Stimulated activated CD4-positive, alpha-beta T cell treated with anti-CD3 and anti-CD28 coated beads, TNF-alpha, amount 100 ng/mL, for 48 hours (primary cell): ENCODE measurements at regions not wholly inside any gene's neighbourhood (a gene's known extent, or its start where the extent isn't known, plus 50 kb on each side); places are given as distances from the start of the nearest gene placed in this dataset.

ENCODE experiments used
- DNase-seq, 3 donors: peaks; one replicate each; pipeline ENCODE4 v3.0.0-alpha.2; 2020; ENCODE audit warnings: low read depth in 3 of 3

DNA sequence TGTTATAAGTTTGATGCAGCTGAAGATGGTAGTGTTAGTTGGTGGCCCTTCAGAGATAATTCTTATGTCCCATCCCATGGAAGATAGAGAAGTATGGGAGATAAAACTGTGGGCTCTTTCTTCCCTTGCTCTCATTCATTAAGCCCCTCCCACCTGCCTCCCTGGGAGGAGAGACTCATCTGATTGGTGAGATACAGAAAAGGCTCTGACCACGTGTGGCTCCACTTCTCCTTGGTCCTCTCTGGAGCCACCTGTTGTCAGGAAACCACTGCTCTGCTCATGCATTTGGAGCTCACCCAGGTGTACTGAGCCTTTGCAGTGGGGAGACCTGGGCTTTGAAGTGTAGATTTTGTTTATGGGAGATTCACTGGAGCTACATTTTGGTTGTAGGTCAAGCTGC is 293.2 kb upstream of the RASGRP1 start:
- no peak for DNase-seq

DNA sequence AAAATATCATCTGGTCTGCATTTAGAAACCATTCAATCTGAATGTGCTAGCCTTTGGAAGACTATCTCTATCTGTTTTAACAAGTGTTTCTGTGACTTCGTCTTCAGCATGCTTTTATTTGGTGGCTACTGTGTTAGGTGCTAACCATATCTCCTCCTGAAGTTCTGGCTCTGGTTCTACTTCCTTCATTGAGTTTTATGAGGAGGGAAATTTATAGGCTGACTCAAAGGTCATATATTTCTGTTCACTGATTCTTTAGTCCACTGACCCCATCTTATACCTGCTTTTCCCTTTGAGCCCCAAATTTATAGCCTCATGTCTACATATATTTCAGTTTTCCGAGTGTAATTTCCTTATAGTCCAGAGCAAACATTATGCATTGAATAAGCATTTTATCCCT is 295.0 kb upstream of the RASGRP1 start:
- DNase-seq = no peak

DNA sequence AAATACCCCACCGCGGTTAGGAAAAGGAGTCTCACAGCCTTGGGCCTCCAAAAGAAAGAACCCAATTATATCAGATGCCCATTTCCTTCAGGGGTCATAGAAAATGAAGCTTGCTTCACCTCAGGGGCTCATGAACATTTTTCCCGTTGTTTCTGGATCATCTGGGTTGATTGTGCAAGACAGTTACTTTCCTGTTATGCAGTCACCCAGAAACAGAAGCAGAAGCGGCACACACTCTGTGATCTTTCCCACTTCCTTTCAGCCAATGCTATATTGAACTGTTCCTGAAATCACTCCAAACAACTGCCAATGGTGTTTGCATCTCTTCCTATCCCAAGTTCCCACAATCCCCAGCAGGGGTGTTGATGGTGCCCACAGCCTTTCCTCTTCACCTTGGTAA is 295.6 kb upstream of the RASGRP1 start:
- no peak for DNase-seq

DNA sequence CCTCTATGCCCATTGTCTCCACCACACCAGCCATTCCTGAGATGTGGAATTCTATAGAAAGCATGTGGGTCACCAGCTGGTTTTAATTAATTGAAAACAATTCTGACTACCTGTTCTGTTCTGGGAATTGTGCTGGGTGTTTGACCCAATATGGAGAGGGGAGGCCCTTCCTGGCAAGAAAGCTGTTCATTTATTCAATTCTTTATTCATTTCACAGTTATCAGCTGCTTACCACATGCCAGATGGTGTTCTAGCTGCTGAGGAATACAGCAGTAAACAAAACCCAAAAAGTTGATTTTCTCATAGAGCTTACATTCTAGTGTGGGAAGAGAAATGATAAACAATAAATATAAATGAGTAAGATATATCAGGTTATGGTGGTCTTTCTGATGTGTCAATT is 296.1 kb upstream of the RASGRP1 start:
- no peak for DNase-seq

DNA sequence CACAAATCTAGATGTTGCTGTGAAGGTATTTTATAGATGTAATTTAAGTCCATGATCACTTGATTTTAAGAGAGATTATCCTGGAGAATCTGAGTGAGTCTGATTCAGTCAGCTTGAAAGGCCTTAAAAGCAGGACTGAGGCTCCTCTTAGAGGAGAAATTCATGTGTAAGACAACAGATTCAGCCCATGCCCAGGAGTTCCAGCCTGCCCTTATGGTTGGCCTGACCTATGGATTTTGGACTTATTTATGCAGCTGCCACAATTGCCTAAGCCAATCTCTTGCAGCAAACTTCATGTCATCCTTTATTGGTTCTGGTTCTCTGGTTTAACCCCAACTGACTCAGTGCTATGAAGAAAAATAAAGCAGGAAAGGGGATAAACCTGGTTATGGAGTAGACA is 296.5 kb upstream of the RASGRP1 start:
- no peak for DNase-seq

DNA sequence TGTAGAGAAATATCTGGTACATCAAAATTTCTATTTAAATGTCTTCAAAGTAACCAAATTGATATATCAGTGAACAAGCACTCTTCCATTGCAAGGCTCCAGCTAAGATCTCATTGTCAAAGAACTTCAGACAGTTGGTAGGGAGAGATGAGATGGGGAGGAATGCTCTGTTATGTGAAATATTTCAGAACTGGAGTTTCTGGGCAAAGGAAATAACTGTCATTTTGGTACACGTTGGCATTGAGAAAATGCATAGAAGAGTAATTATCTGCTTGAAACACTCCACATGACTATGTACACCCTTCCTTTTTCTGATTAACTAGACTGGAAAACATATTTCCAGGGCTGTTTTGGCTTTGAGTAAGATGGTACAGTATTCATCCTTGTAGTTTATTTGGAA is 297.5 kb upstream of the RASGRP1 start:
- DNase-seq = no peak

DNA sequence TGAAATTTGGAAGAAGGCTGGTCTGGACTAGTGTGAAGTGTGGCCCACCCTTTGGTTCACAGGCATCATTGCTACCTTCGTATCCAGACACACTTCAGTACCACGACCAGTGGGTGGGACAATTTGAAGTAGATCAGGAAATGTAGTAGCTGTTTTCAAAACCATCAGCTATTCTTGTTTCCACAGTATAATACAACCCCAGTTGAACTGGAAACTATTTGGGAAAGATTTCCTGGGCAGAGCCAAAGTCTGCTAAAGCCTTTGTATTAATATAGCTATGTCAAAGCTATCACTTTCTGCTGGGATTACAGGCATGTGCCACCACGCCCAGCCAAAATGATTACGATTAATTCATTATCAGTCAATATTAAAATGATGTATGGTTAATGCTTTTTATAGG is 298.8 kb upstream of the RASGRP1 start:
- DNase-seq = no peak

DNA sequence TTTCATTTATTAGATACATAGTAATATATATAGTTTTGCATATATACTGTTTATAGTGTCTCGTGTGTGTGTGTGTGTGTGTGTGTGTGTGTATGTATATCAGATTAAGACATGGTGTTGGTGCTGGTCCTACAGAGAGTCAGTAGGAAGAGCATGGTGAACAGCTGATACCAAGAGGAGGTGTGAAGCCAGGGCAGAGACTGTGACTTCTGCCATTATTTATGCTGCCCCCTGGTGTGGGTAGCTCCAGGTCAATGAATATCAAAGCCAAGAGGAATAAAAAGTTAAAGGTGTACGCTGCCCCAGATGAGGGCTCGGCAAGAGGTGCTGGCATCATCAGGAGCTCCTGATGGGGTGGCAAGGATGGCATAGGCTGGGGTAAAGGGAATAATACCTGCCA is 299.5 kb upstream of the RASGRP1 start:
- no peak for DNase-seq

DNA sequence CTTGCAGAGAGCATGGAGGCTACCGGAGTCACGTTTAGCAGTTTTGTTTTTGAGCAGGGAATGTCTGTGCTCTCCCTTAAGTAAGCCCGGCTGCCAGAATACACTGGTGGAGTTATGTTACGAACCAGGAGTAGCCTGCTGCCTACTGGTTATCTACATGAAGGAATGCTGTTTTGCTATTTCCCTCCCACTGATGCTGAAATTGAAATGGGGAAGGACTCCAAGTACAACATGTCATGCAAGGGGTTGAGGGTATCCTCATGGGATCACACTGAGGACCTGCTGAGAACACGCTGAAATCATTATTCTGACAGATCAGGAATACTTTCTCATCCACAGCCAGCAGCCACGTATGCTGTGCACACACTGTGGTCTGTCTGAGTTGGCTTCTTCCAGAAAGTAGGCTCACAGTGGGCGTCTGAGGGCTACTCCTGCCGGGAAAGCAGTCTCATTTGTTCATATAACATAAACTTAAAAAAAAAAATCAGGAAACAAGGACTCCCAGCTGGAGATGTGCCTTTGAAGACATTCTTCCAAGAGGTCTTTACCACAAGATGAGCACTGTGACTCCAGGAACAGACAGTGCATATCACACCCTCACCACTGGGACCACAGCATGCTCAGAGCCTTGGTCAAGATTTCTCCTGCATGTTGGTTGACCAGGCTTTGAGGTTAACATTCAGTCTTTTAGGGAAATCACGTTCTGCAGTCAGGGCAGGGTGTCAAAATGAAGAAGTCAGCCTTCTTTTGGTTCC is 300.4 kb upstream of the RASGRP1 start:
- no peak for DNase-seq

DNA sequence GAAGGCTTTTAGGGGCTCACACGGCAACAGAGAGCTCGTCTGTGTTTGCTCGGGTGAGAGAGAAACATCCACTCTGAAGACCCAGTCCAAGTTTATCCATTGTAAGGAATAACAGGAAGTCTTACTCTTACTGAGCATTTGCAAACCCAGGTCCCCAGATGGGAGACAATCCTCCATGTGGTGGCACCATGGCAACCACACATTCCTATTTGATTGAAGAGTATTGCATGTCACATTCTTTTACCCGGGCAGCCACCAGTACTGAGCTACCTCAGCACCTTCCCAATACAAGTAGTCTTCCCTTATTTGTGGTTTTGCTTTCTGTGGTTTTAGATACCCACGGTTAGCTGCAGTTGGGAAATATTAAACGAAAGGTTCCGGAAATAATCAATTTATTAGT is 302.9 kb upstream of the RASGRP1 start:
- no peak for DNase-seq

DNA sequence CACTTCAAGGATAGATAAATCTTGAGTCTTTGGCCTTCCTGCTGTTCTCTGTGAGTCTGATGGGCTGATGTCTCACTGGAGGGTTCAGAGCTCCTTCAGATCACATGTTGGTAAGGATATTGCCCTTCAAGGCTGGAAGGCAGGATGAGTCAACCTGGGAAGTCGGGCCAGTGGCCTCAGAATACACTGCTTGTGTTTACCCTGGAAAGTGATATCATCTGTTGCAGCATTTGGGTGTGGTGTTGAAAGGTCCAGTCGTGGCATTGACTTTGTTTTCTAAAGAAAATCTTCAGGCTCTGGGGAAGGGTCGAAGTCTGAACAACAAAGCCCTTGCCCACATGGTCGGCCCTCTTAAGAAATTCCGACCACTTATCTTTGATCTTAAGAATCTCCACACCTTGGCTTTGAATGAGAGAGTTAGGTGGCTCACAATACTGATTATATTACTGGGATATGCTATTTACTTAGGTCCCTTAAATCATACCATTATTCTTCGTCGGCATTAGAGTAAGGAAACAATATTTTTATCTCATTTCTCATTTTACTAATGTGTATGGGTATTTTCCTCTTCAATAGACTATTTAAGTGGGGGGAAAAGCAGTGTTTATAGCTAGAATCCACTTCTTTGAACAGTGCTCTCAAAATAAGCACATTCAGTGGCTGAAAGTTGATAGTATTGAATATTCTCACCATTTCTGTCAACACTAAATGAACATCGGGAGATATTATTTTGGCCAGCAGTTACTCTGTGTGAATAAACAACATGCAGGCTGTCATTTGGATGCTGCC is 303.9 kb upstream of the RASGRP1 start:
- DNase-seq = no peak

DNA sequence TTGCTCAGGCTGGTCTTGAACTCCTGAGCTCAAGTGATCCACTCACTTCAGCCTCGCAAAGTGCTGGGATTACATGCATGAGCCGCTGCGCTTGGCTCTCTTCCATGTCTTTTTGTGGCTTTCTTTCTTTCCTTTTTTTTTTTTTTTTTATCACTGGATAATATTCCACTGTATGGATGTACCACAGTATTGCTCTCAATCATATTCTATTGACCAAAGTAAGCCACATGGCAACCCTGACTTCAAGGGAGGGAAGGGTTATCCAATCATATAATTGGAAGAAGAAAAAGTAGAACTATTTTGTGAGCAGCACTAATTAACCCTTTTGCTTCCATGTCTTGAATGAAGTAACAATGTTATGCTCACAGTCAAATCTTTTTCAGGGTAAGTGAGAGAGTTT is 307.0 kb upstream of the RASGRP1 start:
- no peak for DNase-seq

DNA sequence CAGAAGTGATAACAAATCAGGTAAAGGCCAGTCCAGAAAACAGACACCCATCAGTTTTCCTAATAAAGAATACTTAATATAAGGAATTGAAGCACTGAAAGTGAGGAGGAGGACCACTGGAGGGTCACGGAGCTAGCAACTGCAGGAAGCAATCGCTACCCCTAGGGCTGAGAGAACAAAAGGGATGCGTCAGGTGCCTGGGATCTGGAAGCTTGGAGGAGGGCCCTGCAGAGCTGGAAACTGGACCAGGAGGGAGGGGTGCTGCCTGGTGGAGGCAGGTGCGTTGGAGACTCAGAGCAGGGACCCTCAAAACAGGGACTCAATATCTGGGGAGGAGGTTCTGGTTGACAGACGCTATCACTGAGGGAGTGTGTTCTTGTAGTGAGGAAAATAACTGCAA is 308.1 kb upstream of the RASGRP1 start:
- no peak for DNase-seq

DNA sequence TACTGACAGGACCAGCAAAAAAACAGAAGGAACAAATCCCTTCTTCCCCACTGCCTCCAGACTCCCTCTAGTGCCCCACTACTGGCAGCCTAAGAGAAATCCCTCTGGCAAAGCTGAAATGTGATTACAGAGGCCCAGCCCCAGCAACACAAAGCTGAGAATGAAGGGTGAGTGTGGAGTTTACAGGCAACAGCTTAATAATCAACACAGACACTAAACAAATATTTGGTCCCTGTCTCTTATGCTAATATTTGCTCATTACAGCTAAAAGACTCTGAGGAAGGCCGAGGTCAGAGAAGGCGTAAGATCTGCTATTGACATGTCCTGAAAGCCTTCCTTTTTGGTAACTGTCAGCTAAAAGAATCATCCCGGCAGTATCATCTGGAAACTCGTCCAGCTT is 308.5 kb upstream of the RASGRP1 start:
- no peak for DNase-seq

DNA sequence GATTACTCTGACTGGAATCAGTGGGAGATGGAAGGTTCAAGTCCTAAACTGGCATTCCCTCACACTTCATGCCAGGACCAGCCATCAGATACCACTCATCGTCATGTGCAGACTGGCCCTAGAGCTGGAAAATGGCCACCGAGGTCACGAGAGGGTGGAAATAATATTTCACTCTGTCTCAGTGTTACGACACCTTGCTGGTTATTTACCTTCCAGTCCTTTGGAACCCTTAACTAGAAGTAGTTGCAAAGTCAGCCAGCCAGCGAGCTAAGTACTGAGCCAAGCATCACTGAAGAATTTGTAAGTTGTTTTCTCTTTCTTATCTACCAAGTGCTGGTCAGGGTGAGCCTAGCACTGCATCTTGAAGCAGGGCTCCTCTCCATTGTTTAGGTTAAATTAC is 309.9 kb upstream of the RASGRP1 start:
- DNase-seq = no peak

DNA sequence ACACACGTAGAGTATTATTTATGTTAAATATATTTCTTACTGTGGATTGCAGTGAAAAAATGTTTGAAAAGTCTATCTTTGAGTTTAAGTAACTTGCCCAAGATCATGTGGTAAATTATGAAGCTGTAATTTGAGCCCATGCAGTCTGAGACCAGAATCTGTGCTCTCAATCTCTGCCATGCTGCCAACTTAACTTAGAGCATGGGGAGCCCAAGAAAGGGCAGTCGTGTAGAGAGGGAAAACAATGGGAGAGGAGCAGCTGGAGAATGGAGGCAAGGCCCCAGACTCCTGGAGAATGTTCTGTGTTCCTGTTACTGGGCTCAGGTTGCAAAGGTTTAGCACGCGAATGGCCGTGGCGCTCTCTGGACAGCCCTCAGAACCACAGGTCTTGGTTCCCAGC is 311.6 kb upstream of the RASGRP1 start:
- DNase-seq = no peak

DNA sequence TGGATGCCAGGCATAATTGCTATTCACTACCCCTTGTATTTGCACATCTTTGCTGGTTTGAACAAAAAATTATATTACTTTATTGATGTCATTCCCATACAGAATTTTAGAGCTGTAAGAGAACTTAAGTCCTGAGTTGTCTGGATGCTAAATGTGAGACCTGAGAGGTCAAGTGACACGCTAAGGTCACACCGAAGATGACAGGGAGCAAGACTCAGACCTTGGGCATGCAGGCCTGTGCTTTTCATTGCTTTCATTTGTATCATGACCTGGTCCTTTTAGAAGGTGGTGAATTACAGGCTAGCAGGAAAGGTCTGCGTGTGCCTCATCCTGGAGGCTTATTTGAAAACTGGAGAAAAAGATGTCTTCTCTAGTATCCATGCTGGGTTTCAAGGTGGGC is 312.0 kb upstream of the RASGRP1 start:
- DNase-seq = no peak

DNA sequence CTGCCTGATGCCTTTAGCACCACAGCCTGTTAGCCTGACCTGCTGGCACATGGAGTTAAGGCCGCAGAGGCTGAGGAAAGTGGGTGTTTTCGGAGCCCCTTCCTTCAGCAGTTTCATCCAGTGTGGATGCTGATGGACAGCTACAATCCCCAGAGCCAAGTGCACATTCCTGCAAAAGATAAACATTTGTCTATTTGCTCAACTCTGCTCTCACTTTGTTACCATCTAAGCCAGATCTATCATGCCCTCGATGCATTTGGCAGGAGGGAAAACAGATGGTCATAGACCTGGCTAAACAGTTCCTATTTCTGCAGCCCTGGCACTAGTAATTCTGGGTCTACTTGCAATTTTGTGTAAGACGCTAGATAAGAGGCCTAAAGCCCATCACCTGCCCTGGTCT is 312.9 kb upstream of the RASGRP1 start:
- DNase-seq = no peak

DNA sequence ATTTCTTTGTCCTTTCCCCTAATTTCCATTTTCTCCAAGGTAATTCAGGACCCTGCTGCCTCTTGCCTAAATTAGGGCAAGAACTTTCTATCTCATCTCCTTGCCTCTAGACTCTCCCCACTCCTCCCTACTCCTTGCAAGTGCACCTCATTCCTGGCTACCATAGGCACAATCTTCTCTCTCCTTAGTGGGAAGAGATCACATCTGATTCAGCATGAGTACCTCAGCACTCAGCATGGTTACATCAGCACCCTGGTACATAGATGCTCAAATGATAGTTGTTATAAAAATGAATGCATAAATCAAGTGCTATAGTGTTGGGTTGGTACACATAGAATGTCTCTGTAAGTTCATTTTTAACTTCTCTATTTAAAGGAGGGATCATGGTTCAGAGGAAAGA is 313.4 kb upstream of the RASGRP1 start:
- no peak for DNase-seq

DNA sequence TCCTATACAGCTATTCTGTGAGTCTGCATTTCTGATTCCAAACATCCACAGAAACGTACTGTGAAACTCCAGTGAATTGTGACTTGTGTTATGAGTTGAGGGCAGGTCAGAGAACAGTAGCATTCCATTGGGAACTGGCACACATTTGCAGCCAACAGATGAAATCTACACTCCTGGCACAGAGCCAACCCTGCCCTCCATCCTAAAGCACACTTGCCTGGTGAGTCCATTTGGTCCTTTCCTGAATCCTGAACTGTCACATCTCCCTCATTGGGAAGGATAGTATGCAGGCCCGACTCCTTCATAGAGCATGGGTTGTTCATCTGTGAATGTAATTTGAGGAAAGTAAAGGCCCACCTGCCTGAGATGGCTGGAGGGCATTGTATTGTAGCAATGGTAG is 314.3 kb upstream of the RASGRP1 start:
- DNase-seq = no peak

DNA sequence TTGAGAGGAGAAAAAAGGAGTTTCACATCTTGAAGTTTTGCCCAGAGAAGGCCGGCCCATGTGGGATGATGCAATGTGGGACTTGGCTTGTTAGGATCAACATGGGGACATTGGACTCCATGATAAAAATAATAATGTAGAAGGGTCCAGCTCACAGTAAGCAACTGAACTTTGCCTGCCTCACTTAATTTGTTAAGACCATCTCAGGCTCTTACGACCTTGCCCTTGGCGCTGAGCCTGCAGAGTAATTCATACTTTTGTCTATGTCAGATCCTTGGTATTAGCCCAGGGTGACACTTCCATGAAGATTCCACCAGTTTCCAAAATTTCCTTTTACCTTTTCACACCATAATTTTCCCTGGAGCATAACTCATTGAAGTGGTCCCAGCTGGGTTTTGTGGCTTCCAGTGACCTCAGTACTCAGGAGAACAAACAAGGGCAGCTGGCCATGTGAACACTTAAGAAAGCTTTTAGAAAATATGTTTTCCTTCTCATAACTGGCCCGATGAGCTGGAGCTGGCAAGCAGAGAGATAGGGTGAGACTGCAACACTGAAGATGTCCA is 315.4 kb upstream of the RASGRP1 start:
- no peak for DNase-seq

DNA sequence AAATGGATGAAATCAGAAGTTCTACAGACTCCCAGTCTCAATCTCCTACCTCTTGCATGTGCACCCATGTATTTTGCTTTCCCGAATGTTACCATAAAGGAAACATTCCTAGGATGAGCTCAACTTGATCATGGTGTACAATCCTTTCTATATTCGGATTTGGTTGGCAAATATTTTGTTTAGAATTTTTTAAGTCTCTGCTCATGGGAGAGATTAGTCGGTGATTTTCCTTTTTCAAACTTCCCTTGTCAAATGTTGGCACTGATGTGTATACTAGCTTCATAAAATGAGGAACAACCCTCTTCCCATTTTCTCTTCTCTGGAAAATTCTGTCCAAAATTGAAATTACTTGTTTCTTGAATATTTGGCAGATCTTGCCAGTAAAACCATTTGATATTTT is 317.6 kb upstream of the RASGRP1 start:
- DNase-seq = no peak

DNA sequence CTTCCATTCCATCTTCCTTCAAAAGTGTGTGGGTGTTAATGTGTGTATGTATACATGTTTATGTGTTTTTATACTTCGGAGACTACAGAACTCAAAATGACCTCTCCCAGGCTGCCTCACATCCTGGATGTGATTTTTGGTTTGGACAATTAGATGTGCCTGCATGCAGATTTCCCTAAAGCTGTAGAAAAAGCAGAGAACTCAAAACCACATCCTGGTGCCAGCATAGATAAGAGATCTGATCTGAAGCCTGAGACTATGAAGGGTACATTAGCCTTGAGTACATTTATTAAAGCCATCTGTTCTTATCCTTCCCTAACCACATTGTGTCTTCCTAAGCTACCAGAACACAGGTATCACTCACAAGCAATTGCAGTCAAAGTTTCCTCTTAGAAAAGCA is 319.4 kb upstream of the RASGRP1 start:
- no peak for DNase-seq
